ENCODE measurements at regions not wholly inside any gene's neighbourhood (a gene's known extent, or its start where the extent isn't known, plus 50 kb on each side); places are given as distances from the start of the nearest gene placed in this dataset.

DNA sequence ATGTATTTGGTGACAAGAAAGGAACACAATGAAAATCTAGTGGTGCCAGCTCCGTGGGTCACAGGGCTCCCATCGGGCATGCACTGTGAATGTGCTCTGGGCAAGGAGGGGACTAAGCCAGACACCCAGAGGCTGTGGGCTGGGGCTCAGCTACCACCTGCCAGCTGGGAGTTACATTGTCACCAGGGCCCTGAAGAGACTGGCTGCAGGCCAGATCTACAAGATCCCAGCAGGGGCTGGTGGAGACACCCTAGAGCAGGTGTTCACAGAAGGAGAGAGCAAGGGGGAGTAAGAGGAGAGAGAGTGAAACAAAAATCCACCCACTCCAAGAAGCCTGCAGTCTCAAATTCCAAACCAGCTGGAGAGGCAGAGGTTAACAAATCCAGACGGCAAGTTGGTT, 116.6 kb upstream of the ADCY1 start:
- dilution Hi-C loops (cut with MboI; ENCODE audit: extremely low pct_ligation_motif_present, low sequenced_read_pairs), result no loop called here
- H3K36me3 ChIP-seq (ENCODE audit: control insufficient read depth in 2 of 2, extremely low read depth in 1 of 2, insufficient read depth in 2 of 2, low read length in 2 of 2), result no peaks in the 10 kb centered on the region
- no peak for FAIRE-seq
- no peaks in the 10 kb centered on the region for H3K9me3 ChIP-seq (ENCODE audit: control insufficient read depth, low read depth, low read length)
- H2AFZ ChIP-seq (ENCODE audit: control insufficient read depth, low read length), result no peak overlapping the region
- no peak for DNase-seq (ENCODE audit: low read depth, low spot score)
- peaks cover 18% of the 10 kb centered on the region for H3K27me3 ChIP-seq (ENCODE audit: control insufficient read depth, extremely low read depth, insufficient read depth, low read length)
- no peaks in the 10 kb centered on the region for H4K20me1 ChIP-seq (ENCODE audit: control insufficient read depth, extremely low read depth, insufficient read depth, low read length)
- H3K79me2 ChIP-seq (ENCODE audit: control insufficient read depth, insufficient read depth, low read length), result no peaks in the 10 kb centered on the region
- no peak overlapping the region for H3K27ac ChIP-seq (ENCODE audit: control insufficient read depth, insufficient read depth, low read length)
- H3K9ac ChIP-seq (ENCODE audit: control insufficient read depth, extremely low read depth, insufficient read depth, low read length), result no peak overlapping the region
- H3K4me2 ChIP-seq (ENCODE audit: control insufficient read depth, extremely low read depth, insufficient read depth, low read depth, low read length), result no peak overlapping the region
- TF ChIP-seq EZH2 (IDR thresholded peaks at IDR 0.05; ENCODE audit: low read length), result no peak
- TF ChIP-seq, protein P1, sequence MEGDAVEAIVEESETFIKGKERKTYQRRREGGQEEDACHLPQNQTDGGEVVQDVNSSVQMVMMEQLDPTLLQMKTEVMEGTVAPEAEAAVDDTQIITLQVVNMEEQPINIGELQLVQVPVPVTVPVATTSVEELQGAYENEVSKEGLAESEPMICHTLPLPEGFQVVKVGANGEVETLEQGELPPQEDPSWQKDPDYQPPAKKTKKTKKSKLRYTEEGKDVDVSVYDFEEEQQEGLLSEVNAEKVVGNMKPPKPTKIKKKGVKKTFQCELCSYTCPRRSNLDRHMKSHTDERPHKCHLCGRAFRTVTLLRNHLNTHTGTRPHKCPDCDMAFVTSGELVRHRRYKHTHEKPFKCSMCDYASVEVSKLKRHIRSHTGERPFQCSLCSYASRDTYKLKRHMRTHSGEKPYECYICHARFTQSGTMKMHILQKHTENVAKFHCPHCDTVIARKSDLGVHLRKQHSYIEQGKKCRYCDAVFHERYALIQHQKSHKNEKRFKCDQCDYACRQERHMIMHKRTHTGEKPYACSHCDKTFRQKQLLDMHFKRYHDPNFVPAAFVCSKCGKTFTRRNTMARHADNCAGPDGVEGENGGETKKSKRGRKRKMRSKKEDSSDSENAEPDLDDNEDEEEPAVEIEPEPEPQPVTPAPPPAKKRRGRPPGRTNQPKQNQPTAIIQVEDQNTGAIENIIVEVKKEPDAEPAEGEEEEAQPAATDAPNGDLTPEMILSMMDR (optimal IDR thresholded peaks at IDR 0.05 in 1 of 3, IDR thresholded peaks at IDR 0.05 in 1 of 3, conservative IDR thresholded peaks at IDR 0.05 in 1 of 3; ENCODE audit: extremely low read depth in 1 of 3, insufficient read depth in 2 of 3, low read length in 3 of 3), result no peak
- H3K4me1 ChIP-seq (ENCODE audit: control insufficient read depth, extremely low read depth, insufficient read depth, low read length), result no peaks in the 10 kb centered on the region
- no peak overlapping the region for H3K4me3 ChIP-seq (ENCODE audit: control insufficient read depth in 2 of 3, extremely low read depth in 1 of 3, insufficient read depth in 2 of 3, low read depth in 1 of 3, low read length in 3 of 3)
- H3K9me1 ChIP-seq (ENCODE audit: control insufficient read depth, extremely low read depth, insufficient read depth, low read length), result no peaks in the 10 kb centered on the region

GRCh38 chr7:45459476-45459875, 114.7 kb upstream of the ADCY1 start:
- H3K9ac ChIP-seq (ENCODE audit: control insufficient read depth, extremely low read depth, insufficient read depth, low read length), result no peak overlapping the region
- H3K4me1 ChIP-seq (ENCODE audit: control insufficient read depth, extremely low read depth, insufficient read depth, low read length), result no peaks in the 10 kb centered on the region
- H3K9me3 ChIP-seq (ENCODE audit: control insufficient read depth, low read depth, low read length), result no peaks in the 10 kb centered on the region
- H3K4me2 ChIP-seq (ENCODE audit: control insufficient read depth, extremely low read depth, insufficient read depth, low read depth, low read length), result no peak overlapping the region
- no peak overlapping the region for H3K27ac ChIP-seq (ENCODE audit: control insufficient read depth, insufficient read depth, low read length)
- no peak overlapping the region for H2AFZ ChIP-seq (ENCODE audit: control insufficient read depth, low read length)
- FAIRE-seq (no peak), DNase-seq (ENCODE audit: low read depth, low spot score) (no peak)
- no peak overlapping the region for H3K4me3 ChIP-seq (ENCODE audit: control insufficient read depth in 2 of 3, extremely low read depth in 1 of 3, insufficient read depth in 2 of 3, low read depth in 1 of 3, low read length in 3 of 3)
- H3K79me2 ChIP-seq (ENCODE audit: control insufficient read depth, insufficient read depth, low read length), result no peaks in the 10 kb centered on the region
- no peaks in the 10 kb centered on the region for H4K20me1 ChIP-seq (ENCODE audit: control insufficient read depth, extremely low read depth, insufficient read depth, low read length)
- no peaks in the 10 kb centered on the region for H3K9me1 ChIP-seq (ENCODE audit: control insufficient read depth, extremely low read depth, insufficient read depth, low read length)
- peak; percentile 29 for TF ChIP-seq EZH2 (IDR thresholded peaks at IDR 0.05; ENCODE audit: low read length)
- TF ChIP-seq, protein P1 (optimal IDR thresholded peaks at IDR 0.05 in 1 of 3, IDR thresholded peaks at IDR 0.05 in 1 of 3, conservative IDR thresholded peaks at IDR 0.05 in 1 of 3; ENCODE audit: extremely low read depth in 1 of 3, insufficient read depth in 2 of 3, low read length in 3 of 3), result no peak
- dilution Hi-C loops (cut with MboI; ENCODE audit: extremely low pct_ligation_motif_present, low sequenced_read_pairs), result no loop called here
- no peaks in the 10 kb centered on the region for H3K36me3 ChIP-seq (ENCODE audit: control insufficient read depth in 2 of 2, extremely low read depth in 1 of 2, insufficient read depth in 2 of 2, low read length in 2 of 2)
- H3K27me3 ChIP-seq (ENCODE audit: control insufficient read depth, extremely low read depth, insufficient read depth, low read length), result peaks cover 18% of the 10 kb centered on the region

All from keratinocyte (primary cell).